SU-DHL-6 (cell line): ENCODE measurements at regions not wholly inside any gene's neighbourhood (a gene's known extent, or its start where the extent isn't known, plus 50 kb on each side); places are given as distances from the start of the nearest gene placed in this dataset.

Experiments
- CTCF ChIP-seq: fragments of 200-600 bp; sonication (generic); IDR thresholded peaks from one replicate; pipeline ENCODE4 v1.5.1; 2017; ENCODE audit warnings: antibody characterized with exemption, mild to moderate bottlenecking, low read length, moderate library complexity; ENCODE audit not compliant: insufficient read depth, poor library complexity, severe bottlenecking
- EZH2phosphoT487 ChIP-seq: fragments of 200-600 bp; sonication (generic), shearing (Covaris generic); conservative IDR thresholded peaks from 2 replicates; pipeline ENCODE4 v1.6.1; 2018; ENCODE audit warnings: mild to moderate bottlenecking, antibody characterized with exemption, low read length, moderate library complexity, mixed read lengths

GRCh38 chrX:68947882-68948605 lies 119.2 kb downstream of the EFNB1 start:
- TF ChIP-seq CTCF: no peak
- TF ChIP-seq EZH2phosphoT487: no peak
